Jurkat, Clone E6-1 (cell line): ENCODE measurements at regions not wholly inside any gene's neighbourhood (a gene's known extent, or its start where the extent isn't known, plus 50 kb on each side); places are given as distances from the start of the nearest gene placed in this dataset.

Experiments used
- DNase-seq: peaks from one replicate; pipeline ENCODE4 v3.0.0-alpha.2; 2011; ENCODE audit warnings: low read depth, low spot score
- H3K4me3 ChIP-seq: 2 replicates; pipeline ENCODE4 v1.5.1; 2011; ENCODE audit warnings: mild to moderate bottlenecking, low read length, control low read depth, moderate library complexity

DNA sequence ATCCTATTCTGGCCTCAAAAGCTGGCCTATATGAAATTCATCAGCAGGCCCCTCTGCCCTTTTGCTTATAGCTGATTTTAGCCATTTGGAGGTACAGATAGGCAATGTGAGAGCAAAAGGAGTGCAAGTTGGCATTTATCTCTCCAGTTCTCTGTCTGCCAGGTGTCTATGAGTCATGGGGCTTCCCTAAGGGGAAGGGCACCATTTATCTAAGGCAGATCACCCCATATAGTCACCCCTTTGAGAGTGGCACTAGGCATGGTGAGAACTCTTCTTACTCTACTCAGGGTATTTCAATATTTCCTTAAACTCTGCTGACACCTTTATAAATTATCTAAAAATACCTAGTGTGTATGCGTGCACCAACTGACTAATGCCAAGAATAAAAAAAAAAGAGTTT lies 314.7 kb upstream of the CDH6 start:
- DNase-seq, result no peak
- H3K4me3 ChIP-seq, result no peak overlapping the region

DNA sequence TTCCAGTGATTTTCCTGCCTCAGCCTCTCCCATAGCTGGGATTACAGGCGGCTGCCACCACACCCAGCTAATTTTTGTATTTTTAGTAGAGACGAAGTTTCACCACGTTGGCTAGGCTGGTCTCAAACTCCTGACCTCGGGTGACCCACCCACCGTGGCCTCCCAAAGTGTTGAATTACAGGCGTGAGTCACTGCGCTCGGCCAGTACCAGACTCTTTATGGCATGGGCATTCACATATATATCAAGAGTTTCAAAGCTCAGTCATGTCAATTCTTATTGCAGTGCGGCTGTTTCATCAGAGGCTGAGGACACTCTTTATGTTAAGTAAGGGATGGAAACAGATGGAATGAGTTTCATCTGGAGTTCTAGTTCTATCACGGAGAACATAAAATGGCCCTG lies 315.2 kb upstream of the CDH6 start:
- no peak overlapping the region for H3K4me3 ChIP-seq
- DNase-seq, result no peak

DNA sequence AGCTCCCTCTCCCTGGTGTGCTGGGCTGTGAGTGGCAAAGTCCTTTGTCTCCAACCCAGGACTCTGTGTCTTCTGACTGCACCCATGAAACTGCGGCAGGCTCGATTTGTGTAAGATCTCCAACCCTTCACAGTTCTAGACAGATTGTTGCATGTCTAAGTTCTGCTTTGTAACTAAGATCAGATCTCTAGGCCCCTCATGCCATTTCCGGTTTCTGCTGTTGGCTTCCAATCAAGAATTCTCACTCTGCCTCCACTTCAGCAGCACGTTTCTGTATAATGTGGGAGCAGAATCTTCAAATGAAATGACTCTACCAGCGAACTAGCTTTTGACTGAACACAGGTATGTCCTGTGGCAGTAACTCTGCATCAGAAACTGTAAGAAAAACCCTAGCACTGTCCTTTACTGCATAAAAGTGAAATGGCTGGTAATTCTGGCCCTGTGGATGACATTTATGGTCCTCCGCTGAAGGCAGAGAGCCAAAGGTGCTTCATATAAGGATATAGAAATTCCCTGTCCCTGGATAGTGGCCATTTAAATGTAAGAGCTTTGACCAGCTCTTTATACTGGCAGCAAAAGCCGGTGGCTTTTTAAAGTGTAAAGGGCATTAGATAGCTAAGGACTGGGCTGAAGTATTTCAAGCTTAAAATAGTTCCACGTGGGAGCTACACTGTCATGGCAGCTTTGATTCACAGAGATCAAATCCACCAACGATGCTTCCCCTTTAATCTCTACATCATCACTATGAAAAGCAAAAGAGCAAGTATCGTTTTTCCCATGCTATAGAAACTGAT lies 319.0 kb upstream of the CDH6 start:
- DNase-seq, result no peak
- H3K4me3 ChIP-seq, result no peak overlapping the region

DNA sequence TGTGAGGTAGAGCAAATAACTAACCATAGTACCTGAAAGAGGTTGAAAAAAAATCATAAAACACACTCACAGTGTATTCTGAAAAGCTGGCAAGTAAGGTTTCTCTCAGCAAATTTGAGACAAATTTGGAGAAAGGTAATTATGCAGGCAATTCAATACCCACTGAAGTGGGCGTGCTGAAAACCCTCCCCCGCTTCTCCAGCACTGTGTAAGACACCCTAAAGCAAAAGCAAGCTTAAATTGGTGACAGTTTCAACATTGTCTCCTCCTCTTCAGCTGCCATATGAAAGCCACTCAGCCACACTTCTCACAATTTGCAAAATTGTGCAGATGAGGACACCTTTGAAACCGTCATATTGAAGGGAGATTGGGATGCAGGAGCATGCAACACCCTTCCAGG lies 322.3 kb upstream of the CDH6 start:
- no peak for DNase-seq
- no peak overlapping the region for H3K4me3 ChIP-seq

DNA sequence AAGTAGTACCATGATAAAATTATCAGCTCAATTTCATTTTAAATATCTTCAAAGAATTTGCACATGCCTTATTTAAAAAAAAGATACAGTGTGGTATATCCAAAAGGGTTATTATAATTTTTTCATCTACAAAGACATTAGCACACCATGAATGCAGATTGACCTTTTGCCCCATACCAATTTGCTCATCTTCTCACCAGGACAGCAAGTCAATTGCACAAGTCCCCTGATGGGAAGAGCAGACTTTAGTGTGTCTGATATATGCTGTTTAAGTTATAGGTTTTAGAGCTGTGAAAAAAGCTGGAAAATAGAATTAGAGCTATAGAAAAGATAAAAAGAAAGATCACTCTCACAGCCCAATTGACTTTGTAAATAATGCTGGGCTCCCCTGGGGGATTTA lies 325.8 kb upstream of the CDH6 start:
- no peak for DNase-seq
- no peak overlapping the region for H3K4me3 ChIP-seq

DNA sequence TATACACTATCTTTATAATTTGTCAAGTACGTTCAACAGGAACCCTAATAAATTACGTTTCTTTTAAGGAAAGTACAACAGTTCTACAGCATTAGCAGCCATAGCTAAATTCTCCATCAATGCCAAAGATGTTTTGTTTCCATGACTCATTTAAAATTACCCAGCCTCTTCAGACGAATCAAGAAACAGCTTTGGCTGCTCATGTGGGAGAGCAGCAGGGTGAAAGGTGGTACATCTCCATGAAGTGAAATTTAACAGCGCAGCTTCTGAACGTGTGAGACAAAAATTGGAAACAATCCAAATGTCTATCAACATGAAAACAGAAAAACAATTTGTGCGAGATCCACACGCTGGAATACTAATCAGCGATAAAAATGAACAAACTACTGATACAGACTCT lies 327.3 kb upstream of the CDH6 start:
- DNase-seq, result no peak
- H3K4me3 ChIP-seq, result no peak overlapping the region

DNA sequence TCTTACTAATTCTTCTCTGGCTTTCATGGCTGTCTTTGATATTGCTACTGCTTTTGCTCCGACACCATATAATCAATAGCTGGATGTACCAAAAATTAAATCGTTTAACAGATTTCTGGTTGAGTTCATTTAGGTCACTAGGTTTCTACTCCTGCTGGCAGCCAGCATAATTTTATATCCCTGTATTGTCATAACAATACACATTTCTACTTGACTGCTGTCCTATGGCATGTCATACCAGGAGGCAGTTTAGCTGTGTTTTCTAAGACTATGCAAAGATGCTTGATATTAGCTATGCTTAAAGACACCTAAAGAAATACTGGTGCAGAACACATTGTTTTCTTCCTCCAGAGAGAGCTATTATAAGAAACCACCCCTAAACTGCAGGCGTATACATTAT lies 337.2 kb upstream of the CDH6 start:
- H3K4me3 ChIP-seq, result no peak overlapping the region
- no peak for DNase-seq

DNA sequence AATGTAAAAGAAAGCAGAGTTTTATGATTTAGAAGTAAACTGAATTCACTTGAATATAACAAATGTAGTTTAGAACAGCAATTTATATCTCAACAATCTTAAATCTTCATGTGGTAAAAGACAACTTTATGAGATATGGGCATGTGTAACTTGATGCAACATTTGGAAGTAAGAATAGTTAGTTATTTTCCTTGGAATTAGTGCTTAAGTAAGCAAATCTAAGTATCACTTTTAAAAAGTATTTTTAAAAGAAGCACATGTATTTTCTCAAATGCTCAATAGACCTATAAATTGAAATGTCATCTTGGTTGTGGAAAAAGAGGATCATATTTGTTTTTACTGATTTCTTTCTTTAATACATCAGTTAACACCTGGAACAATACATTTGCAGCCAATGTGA lies 340.3 kb upstream of the CDH6 start:
- no peak for DNase-seq
- no peak overlapping the region for H3K4me3 ChIP-seq

DNA sequence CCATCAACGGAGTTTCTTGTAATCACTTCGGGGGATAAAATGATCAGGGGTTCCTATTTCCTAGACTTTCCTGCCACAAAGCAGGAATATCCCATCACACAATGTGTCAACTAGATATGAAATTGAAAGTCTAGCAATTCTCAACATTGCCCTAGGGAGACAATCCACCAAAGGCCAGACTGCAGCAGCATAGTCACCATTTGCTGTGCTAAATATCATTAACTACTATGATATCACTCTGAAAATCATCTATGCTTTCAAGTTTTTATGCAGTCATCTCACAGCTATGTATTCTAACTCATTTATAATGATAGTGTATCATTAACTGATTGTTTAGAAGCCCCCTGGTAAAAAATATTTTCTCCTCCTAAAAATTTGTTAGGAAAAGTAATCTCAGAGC lies 342.6 kb upstream of the CDH6 start:
- H3K4me3 ChIP-seq, result no peak overlapping the region
- DNase-seq, result no peak

DNA sequence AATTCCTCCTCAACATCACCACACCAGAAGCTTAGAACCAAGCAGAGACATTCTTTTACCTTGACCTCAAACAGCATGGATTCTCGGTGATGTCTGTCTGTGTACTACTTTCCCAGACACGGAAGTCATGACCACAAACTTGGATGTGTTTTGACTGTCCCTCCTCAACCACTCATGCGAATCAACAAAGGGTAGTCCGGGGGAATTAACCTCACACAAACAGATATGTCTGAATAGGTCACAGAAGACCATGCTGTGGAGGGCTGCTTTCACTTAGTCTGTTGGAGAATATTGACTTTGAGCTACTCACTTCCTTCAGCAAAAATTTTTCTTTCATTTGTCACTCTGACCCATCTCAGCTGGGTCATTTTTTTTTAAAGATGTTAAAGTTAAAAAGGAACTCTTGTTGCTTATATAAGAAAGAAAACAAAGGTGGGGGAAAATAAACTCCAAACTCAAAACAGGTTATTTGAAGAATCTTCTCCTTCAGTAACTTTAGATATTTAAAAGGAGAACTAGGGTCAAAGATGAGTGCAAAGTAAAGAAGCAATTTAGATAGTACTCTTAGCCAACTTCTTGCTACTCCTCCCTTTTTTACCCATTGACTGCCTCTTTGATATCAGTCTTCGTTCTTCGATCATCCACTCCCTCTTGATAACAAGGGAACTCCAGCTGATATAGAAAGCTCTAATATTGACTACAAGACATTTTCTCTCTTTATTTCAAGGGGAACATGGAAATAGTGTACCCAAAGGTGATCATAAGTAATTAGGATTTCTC lies 343.4 kb upstream of the CDH6 start:
- H3K4me3 ChIP-seq, result no peak overlapping the region
- no peak for DNase-seq

DNA sequence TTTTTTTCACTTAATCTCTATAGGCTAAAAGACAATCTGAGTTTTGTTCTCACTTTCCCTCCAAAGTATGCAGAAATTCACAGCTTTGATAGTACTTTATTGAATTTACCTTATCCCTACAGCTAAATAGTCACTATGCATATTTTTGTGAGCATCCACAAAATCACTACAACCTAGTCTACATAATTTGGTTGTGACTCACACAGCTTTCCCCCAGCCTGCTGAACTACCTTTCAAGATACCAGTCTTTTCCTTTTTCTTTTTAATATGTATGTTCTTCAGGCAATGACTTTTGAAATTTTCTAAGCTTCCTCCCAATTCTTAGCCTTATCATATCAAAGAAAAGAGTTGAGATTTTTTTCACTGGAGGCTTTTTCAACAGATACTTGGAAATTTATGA lies 347.3 kb upstream of the CDH6 start:
- no peak overlapping the region for H3K4me3 ChIP-seq
- no peak for DNase-seq

DNA sequence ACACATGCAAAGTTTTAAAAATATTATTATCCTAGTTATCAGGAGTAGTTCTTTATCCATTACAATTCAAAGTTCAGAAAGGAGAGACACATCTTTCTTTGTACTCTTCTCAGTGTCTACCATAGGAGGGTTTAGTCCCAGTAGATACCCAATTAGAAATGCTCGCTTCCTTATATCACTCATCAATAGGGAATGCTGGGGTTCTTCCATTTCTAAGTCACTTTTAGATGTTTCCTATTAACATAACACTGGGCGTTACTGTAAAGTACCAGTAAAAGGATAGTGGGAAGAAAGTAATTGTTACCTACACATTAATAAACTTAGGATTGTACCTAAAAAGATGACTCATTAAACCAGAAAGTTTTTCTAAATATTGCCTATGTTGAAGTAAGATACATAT lies 348.3 kb upstream of the CDH6 start:
- DNase-seq, result no peak
- H3K4me3 ChIP-seq, result no peak overlapping the region

DNA sequence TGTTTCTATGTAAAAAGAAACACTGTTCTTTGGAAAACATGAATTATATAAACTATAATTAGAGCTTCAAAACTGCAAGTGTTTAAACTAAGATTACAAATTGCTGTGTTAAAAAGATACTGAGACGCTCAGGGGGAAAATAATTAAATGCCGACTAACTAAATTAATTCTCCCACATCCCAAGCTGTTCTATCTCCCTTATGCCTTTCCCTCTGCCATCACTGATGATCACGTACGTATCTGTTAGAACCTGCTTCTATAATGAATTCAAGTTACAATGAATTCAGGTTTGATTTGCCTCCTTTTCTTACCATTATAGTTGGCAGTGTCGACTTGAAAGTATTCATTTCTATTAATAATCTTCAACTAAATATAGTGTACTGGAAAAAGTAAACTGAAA lies 349.9 kb upstream of the CDH6 start:
- H3K4me3 ChIP-seq, result no peak overlapping the region
- DNase-seq, result no peak

DNA sequence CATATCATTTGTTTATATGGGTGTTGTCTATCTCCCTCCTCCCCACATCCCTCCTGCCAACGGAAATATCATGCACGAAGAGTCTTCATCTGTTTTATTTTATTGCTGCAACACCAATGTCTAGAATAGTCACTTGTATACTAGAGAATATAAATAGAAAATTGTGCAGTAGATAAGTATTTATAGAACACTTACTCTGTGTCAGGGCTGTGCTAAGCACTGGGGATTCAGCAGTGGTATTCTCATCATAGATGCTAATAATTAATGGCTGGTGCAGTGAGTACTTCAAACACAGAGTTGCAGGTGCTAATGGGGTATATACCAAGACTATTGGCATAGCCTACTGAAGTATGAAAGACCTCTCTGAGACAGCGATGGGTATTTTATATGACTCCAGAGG lies 353.5 kb upstream of the CDH6 start:
- no peak overlapping the region for H3K4me3 ChIP-seq
- DNase-seq, result no peak

DNA sequence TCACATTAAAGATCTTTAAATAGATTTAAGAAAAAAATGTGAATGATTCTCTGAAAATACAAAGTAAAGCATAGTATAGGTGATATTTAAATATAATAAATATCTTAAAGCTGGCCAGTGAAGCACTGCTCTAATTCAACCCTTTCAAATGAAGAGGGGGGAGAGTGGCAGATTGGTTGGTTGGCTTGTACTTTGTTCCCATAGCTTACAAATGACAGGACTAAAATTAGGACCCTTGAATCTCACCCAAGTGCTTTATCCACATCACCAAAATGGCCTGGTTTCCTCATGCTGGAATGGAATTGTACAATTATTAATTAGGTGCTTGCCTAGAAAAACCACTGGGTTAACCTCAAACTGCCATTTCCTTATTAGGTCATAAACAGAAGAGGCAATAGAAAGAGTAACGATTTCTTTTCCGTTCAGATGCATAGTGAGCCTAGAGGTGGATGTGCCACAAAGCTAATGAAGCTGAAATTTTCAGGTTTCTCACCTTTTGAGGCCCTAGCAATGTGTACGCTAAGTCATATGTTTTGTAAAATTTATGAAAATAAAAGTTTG lies 354.5 kb upstream of the CDH6 start:
- DNase-seq, result peak; percentile 6
- H3K4me3 ChIP-seq, result no peak overlapping the region

DNA sequence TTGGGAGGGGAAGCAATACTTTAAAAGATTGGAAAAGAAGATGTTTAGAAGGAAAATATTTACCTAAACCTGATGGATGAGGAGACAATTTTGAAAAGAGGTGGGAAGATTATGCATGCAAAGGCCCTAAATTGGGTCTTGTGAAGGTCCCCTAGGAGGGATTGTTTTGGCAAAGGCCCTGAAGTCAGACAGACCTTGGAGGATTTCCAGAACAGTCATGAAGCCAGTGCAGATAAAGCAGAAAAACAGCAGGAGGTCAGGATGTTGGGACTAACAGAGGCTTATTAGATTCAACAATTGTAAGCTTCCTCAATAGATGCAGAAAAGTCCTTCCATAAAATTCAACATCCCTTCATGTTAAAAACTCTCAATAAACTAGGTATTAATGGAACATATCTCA lies 361.0 kb upstream of the CDH6 start:
- DNase-seq, result no peak
- H3K4me3 ChIP-seq, result no peak overlapping the region

DNA sequence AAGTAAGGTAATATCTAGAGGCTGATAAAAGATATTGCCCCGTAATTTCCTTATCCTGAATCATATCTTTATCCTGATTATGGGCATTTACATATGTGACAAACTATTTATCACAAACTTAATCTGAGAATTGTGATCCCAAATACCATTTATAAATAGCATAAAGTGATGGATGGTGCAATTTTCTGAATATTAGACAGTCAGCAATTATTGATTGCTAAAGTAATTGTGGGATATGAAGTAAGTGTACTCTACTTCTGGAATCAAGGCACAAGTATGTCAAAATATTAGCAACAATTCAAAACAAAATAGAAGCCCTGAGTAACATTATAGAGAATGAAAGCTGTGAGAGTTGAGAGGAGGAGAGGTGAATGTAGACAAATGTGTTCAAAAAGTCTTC lies 361.9 kb upstream of the CDH6 start:
- H3K4me3 ChIP-seq, result no peak overlapping the region
- DNase-seq, result no peak

DNA sequence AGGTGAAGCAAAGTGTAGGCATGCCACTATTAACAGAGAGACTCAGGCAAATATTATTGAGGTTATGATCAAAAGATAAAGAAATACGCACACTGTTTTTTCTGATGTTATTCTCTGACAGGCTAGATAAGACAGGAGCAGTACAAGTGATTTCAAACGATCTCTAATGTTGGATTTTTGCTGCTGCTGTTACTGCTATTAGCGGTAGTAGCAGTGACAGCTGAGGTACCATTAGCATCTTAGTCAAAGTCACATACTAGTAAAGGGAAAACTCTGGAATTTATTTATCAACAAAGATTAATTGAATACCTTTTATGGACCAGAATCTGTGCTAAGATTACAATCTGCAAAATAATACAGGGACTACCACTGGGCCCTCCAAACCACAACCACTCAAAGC lies 362.4 kb upstream of the CDH6 start:
- DNase-seq, result no peak
- no peak overlapping the region for H3K4me3 ChIP-seq

DNA sequence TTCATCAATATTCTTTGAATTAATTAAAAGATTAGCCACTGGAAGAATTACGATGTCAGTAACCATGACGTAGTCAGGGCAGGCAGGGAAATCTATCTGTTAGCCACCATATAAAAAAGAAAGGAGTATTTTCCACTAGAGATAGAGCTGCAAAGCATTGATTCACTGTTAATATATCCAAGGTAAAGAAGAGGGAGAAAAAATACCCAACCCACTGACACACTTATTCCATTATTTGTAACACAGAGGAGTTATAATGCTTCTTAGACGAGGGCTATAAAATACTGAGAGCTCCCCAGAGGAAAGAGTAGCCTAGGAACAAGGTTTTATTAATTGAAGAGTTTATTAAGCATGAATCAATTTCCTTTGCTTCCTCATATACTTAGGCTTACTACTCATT lies 382.2 kb upstream of the CDH6 start:
- no peak for DNase-seq
- H3K4me3 ChIP-seq, result no peak overlapping the region

DNA sequence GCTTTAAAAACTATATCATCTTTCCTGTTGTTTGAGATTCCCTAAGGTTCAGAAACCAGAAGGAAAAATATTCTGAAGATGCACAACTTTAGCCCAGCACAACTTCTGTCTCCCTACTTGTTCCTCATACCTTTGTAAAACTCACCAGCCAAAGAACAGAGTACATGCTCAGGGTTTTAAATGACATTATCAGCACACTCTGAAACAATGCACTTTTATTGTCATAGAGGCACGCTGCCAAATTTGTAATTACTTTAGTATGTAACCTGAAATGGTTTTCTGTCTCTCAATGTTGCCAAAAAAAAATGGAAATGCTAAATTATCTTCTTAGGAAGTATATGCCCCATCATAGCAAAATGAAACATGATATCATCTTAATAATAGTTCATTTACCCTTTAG lies 383.6 kb upstream of the CDH6 start:
- H3K4me3 ChIP-seq, result no peak overlapping the region
- DNase-seq, result no peak

DNA sequence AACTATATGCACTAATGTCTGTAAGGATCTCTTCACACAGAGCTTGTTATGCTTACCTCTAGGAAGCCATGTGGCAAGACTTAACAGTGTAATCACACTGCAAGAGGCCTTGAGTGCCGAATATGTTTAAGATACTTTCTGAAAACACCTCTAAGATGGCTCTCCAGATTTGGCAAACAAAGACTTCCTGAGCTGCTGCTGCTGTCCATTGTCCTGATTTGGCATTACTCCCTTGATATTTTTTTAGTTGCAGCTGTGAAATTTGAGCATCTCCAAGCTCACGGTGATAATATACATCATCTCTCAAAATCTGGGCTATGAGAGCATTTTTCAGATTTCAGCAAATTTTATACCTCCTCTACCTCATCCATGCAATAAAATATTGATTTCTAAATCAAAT lies 384.5 kb upstream of the CDH6 start:
- H3K4me3 ChIP-seq, result no peak overlapping the region
- DNase-seq, result no peak
